H1 (cell line): ENCODE measurements at regions not wholly inside any gene's neighbourhood (a gene's known extent, or its start where the extent isn't known, plus 50 kb on each side); places are given as distances from the start of the nearest gene placed in this dataset.

ENCODE experiments used
- CTCF ChIA-PET: fragments of 300-600 bp; sonication (Branson Sonifier 250); formaldehyde crosslinking; loops from one replicate; lab custom pipeline; 2021; ENCODE audit not compliant: partially characterized antibody; lab: Charles Lee
- POLR2A ChIA-PET: fragments of 300-600 bp; sonication (Branson Sonifier 250); formaldehyde crosslinking; loops from one replicate; lab custom pipeline; 2021; ENCODE audit warnings: inconsistent platforms; ENCODE audit not compliant: partially characterized antibody; lab: Charles Lee
- DNase-seq, 2 experiments: peaks; one replicate each; pipeline versions ENCODE4 v3.0.0 to v3.0.0-alpha.2; 2010 to 2022; ENCODE audit warnings: low spot score in 2 of 2, low read depth in 1 of 2, mixed read lengths in 1 of 2
- FAIRE-seq: peaks from 2 replicates; lab custom pipeline; 2011; peaks lifted over from hg19 to GRCh38; lab: Jason Lieb, UNC
- H2AFZ ChIP-seq: 2 replicates; pipeline ENCODE4 v1.8.1; 2012; ENCODE audit warnings: low read length, inconsistent platforms
- H2AK5ac ChIP-seq: 2 replicates; pipeline ENCODE4 v1.6.1; 2013; ENCODE audit warnings: low read depth, low read length
- H2BK120ac ChIP-seq: replicated peaks from 2 replicates; pipeline ENCODE3; 2013; ENCODE audit warnings: low read depth, low read length, inconsistent platforms
- H2BK12ac ChIP-seq: 2 replicates; pipeline ENCODE4 v1.6.1; 2013; ENCODE audit warnings: low read depth, low read length
- H2BK15ac ChIP-seq: 2 replicates; pipeline ENCODE4 v1.6.1; 2013; ENCODE audit warnings: low read length
- H2BK20ac ChIP-seq: 2 replicates; pipeline ENCODE4 v1.6.1; 2013; ENCODE audit warnings: low read length
- H2BK5ac ChIP-seq: 2 replicates; pipeline ENCODE4 v1.6.1; 2013; ENCODE audit warnings: low read depth, low read length
- H3K14ac ChIP-seq: 2 replicates; pipeline ENCODE4 v1.6.1; 2013; ENCODE audit warnings: inconsistent platforms; ENCODE audit not compliant: insufficient read length
- H3K18ac ChIP-seq: 2 replicates; pipeline ENCODE4 v1.6.1; 2013; ENCODE audit warnings: low read length; ENCODE audit errors: extremely low read depth
- H3K23ac ChIP-seq: 2 replicates; pipeline ENCODE4 v1.6.1; 2013; ENCODE audit warnings: inconsistent platforms; ENCODE audit not compliant: insufficient read length
- H3K23me2 ChIP-seq: 2 replicates; pipeline ENCODE4 v1.6.1; 2013; ENCODE audit warnings: low read depth, low read length
- H3K27ac ChIP-seq: 2 replicates; pipeline ENCODE4 v1.6.1; 2011; ENCODE audit warnings: low read depth, low read length, inconsistent platforms
- H3K27me3 ChIP-seq, 4 experiments: replicated peaks in 1 of 4; 1 replicate in 1 of 4; 2 replicates in 3 of 4; pipeline versions ENCODE4 v1.6.1 to v1.8.1; 2011 to 2013; ENCODE audit warnings: low read length in 3 of 4, mild to moderate bottlenecking in 3 of 4, inconsistent platforms in 2 of 4, mixed read lengths in 2 of 4, moderate library complexity in 1 of 4; ENCODE audit not compliant: control insufficient read depth in 3 of 4, insufficient read depth in 3 of 4; ENCODE audit errors: extremely low read depth in 1 of 4
- H3K36me3 ChIP-seq, 4 experiments: 2 replicates each; pipeline versions ENCODE4 v1.6.1 to v1.8.1; 2011 to 2013; ENCODE audit warnings: mild to moderate bottlenecking in 4 of 4, low read length in 3 of 4, moderate library complexity in 2 of 4, control low read depth in 1 of 4, inconsistent platforms in 1 of 4; ENCODE audit not compliant: insufficient read depth in 4 of 4, control insufficient read depth in 2 of 4
- H3K4ac ChIP-seq: replicated peaks from 2 replicates; pipeline ENCODE3; 2013; ENCODE audit warnings: low read length, low read depth, mixed read lengths, inconsistent platforms; ENCODE audit not compliant: insufficient read length
- H3K4me1 ChIP-seq, 4 experiments: replicated peaks in 1 of 4; 1 replicate in 1 of 4; 2 replicates in 3 of 4; pipeline versions ENCODE4 v1.6.1 to v1.8.1; 2011 to 2013; ENCODE audit warnings: low read length in 3 of 4, inconsistent platforms in 2 of 4, mixed read lengths in 1 of 4; ENCODE audit not compliant: insufficient read depth in 4 of 4, control insufficient read depth in 3 of 4
- H3K4me2 ChIP-seq, 2 experiments: 2 replicates each; pipeline versions ENCODE4 v1.6.1 to v1.8.1; 2011 to 2013; ENCODE audit warnings: low read depth in 2 of 2, low read length in 2 of 2, control low read depth in 1 of 2, inconsistent platforms in 1 of 2, mild to moderate bottlenecking in 1 of 2; ENCODE audit not compliant: insufficient read depth in 1 of 2
- H3K4me3 ChIP-seq, 4 experiments: fragments of 200-600, 300-600 bp in 1 of 4; sonication (generic), shearing (Covaris generic), sonication (Bioruptor Twin) in 1 of 4; 2 replicates each; pipeline versions ENCODE4 v1.5.1 to v1.8.1; 2011 to 2016; ENCODE audit warnings: low read length in 4 of 4, low read depth in 3 of 4, control low read depth in 2 of 4, inconsistent platforms in 2 of 4, mild to moderate bottlenecking in 2 of 4, mixed read lengths in 1 of 4, moderate library complexity in 1 of 4; ENCODE audit not compliant: insufficient read depth in 2 of 4; ENCODE audit errors: extremely low read depth in 1 of 4
- H3K56ac ChIP-seq: replicated peaks from 2 replicates; pipeline ENCODE3; 2013; ENCODE audit warnings: low read depth, mild to moderate bottlenecking, mixed read lengths, low read length, inconsistent platforms; ENCODE audit not compliant: insufficient read length
- H3K79me1 ChIP-seq: 2 replicates; pipeline ENCODE4 v1.6.1; 2013; ENCODE audit warnings: low read depth, low read length, control low read depth
- H3K79me2 ChIP-seq, 2 experiments: 2 replicates each; pipeline versions ENCODE4 v1.6.1 to v1.8.1; 2012 to 2013; ENCODE audit warnings: low read length in 2 of 2, mild to moderate bottlenecking in 2 of 2, inconsistent platforms in 1 of 2; ENCODE audit not compliant: insufficient read depth in 2 of 2, control insufficient read depth in 1 of 2
- H3K9ac ChIP-seq, 4 experiments: replicated peaks in 1 of 4; 1 replicate in 1 of 4; 2 replicates in 3 of 4; pipeline versions ENCODE4 v1.6.1 to v1.8.1; 2011 to 2013; ENCODE audit warnings: low read depth in 3 of 4, low read length in 3 of 4, control low read depth in 2 of 4, mild to moderate bottlenecking in 2 of 4, moderate library complexity in 2 of 4, inconsistent platforms in 1 of 4; ENCODE audit errors: extremely low read depth in 1 of 4
- H3K9me3 ChIP-seq, 2 experiments: 2 replicates each; pipeline versions ENCODE4 v1.6.1 to v1.8.1; 2012 to 2013; ENCODE audit warnings: mild to moderate bottlenecking in 2 of 2, moderate library complexity in 2 of 2, control low read depth in 1 of 2, inconsistent platforms in 1 of 2, low read depth in 1 of 2, low read length in 1 of 2, mixed read lengths in 1 of 2; ENCODE audit not compliant: insufficient read depth in 2 of 2
- H4K20me1 ChIP-seq, 2 experiments: replicated peaks in 1 of 2; 2 replicates each; pipeline versions ENCODE3 to v1.8.1; 2011 to 2013; ENCODE audit warnings: inconsistent platforms in 2 of 2, low read length in 2 of 2, mild to moderate bottlenecking in 1 of 2; ENCODE audit not compliant: insufficient read depth in 2 of 2, control insufficient read depth in 1 of 2
- H4K5ac ChIP-seq: 2 replicates; pipeline ENCODE4 v1.6.1; 2013; ENCODE audit warnings: low read length, low read depth, mixed read lengths, inconsistent platforms; ENCODE audit not compliant: insufficient read length
- H4K8ac ChIP-seq: 2 replicates; pipeline ENCODE4 v1.8.0; 2013; ENCODE audit warnings: mild to moderate bottlenecking, moderate library complexity, low read length, inconsistent platforms; ENCODE audit not compliant: insufficient read depth; ENCODE audit errors: extremely low read depth
- H4K91ac ChIP-seq: replicated peaks from 2 replicates; pipeline ENCODE3; 2013; ENCODE audit warnings: low read length, mixed read lengths, inconsistent platforms; ENCODE audit not compliant: insufficient read length
- BCL11A ChIP-seq, 2 experiments: IDR thresholded peaks; one replicate each; pipeline ENCODE4 v1.6.1; 2011; ENCODE audit warnings: low read depth in 2 of 2, low read length in 2 of 2, mild to moderate bottlenecking in 2 of 2
- CTCF ChIP-seq, 3 experiments: IDR thresholded peaks; 1 replicate in 2 of 3; 2 replicates in 1 of 3; pipeline versions ENCODE4 v1.5.1 to v1.6.1; 2011; ENCODE audit warnings: low read length in 3 of 3, mild to moderate bottlenecking in 3 of 3, inconsistent platforms in 2 of 3, low read depth in 1 of 3, moderate library complexity in 1 of 3; ENCODE audit not compliant: insufficient read depth in 1 of 3; ENCODE audit errors: control extremely low read depth in 1 of 3
- JUN ChIP-seq: IDR thresholded peaks from 2 replicates; pipeline ENCODE4 v1.6.1; 2011; ENCODE audit warnings: low read depth, mild to moderate bottlenecking, improper control_type of control experiment, low read length
- KDM1A ChIP-seq: fragments of 200-600, 300-600 bp; sonication (generic); IDR thresholded peaks from 2 replicates; pipeline ENCODE4 v1.7.1; 2016; ENCODE audit warnings: mild to moderate bottlenecking, low read length, borderline replicate concordance
- MAX ChIP-seq: IDR thresholded peaks from 2 replicates; pipeline ENCODE4 v1.6.1; 2012; ENCODE audit warnings: inconsistent platforms
- PHF8 ChIP-seq: fragments of 200-600 bp; sonication (generic); conservative IDR thresholded peaks from 2 replicates; pipeline ENCODE4 v1.7.1; 2012; ENCODE audit warnings: low read depth, mild to moderate bottlenecking, inconsistent platforms, low read length, moderate library complexity
- SIN3A ChIP-seq, 2 experiments: IDR thresholded peaks in 1 of 2; conservative IDR thresholded peaks in 1 of 2; 2 replicates each; pipeline ENCODE4 v1.6.1; 2011 to 2012; ENCODE audit warnings: low read length in 2 of 2, improper control_type of control experiment in 1 of 2, low read depth in 1 of 2, mild to moderate bottlenecking in 1 of 2
- SIRT6 ChIP-seq: IDR thresholded peaks from one replicate; pipeline ENCODE4 v1.7.1; 2012; ENCODE audit warnings: low read length, inconsistent platforms
- SP1 ChIP-seq: IDR thresholded peaks from 2 replicates; pipeline ENCODE4 v1.6.1; 2011; ENCODE audit warnings: low read depth, low read length
- SUZ12 ChIP-seq: fragments of 200-600 bp; sonication (generic); IDR thresholded peaks from 2 replicates; pipeline ENCODE4 v1.6.1; 2012; ENCODE audit warnings: mild to moderate bottlenecking, inconsistent platforms, low read length, moderate library complexity, mixed read lengths
- TAF7 ChIP-seq: optimal IDR thresholded peaks from 2 replicates; pipeline ENCODE3; 2011; ENCODE audit warnings: low read depth, mild to moderate bottlenecking, inconsistent platforms, low read length, moderate library complexity, borderline replicate concordance
- WGBS, 2 experiments: shearing (Covaris generic) in 1 of 2; methylation state at CpG; one replicate each; pipeline versions ENCODE4 v1.1.6 to v1.1.7; 2013 to 2015; ENCODE audit warnings: low lambda C conversion rate in 2 of 2, mixed read lengths in 2 of 2, inconsistent platforms in 1 of 2, low coverage in 1 of 2, missing lambda C conversion rate in 1 of 2; ENCODE audit not compliant: insufficient replicate concordance in 2 of 2, insufficient coverage in 1 of 2, insufficient read length in 1 of 2; ENCODE audit errors: extremely low coverage in 1 of 2, missing lambda C conversion rate in 1 of 2; 5-methylcytosine and 5-hydroxymethylcytosine counted together

DNA sequence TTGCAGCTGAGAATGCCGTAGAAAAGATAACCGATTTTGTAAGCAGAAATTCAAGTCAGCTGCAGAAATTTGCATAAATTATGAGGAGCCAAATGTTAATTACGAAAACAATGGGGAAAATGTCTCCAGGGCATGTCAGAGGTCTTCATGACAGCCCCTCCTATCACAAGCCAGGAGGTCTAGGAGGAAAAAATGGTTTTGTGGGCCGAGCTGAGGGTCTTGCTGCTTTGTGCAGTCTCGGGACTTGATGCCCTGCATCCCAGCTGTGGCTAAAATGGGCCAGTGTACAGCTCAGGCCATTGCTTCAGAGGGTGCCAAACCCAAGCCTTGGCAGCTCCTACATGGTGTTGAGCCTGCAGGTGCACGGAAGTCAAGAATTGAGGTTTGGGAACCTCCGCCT lies 131.2 kb upstream of the PDE3A start:
- Histone ChIP-seq H4K91ac (no peak overlapping the region), H3K23me2 (no peaks in the 10 kb centered on the region), H3K79me1 (no peaks in the 10 kb centered on the region), H2AFZ (no peak overlapping the region), H3K27me3 (no peaks in the 10 kb centered on the region), H2BK120ac (no peak overlapping the region), H2BK12ac (no peak overlapping the region), H3K4me1 (no peaks in the 10 kb centered on the region), H3K27ac (no peak overlapping the region), H3K4me3 (no peak overlapping the region), H3K18ac (no peak overlapping the region), H4K20me1 (no peaks in the 10 kb centered on the region), H3K23ac (no peak overlapping the region), H4K5ac (no peak overlapping the region), H2BK15ac (no peak overlapping the region), H2AK5ac (no peak overlapping the region), H2BK20ac (no peak overlapping the region), H3K14ac (no peak overlapping the region), H3K56ac (no peak overlapping the region), H3K9ac (no peak overlapping the region), H3K9me3 (peaks cover 5 to 7% of the 10 kb centered on the region in 2 experiments; a peak in 3 of 4 replicates), H4K8ac (no peak overlapping the region), H3K79me2 (no peaks in the 10 kb centered on the region), H2BK5ac (no peak overlapping the region), H3K4me2 (no peak overlapping the region), H3K36me3 (no peaks in the 10 kb centered on the region), H3K4ac (no peak overlapping the region)
- TF ChIP-seq PHF8 = no peak
- no peak for TF ChIP-seq CTCF (IDR thresholded peaks at IDR 0.05; ENCODE audit: control extremely low read depth in 1 of 3, insufficient read depth in 1 of 3, low read depth in 1 of 3, low read length in 3 of 3)
- TF ChIP-seq TAF7 = no peak
- TF ChIP-seq BCL11A (IDR thresholded peaks at IDR 0.05; ENCODE audit: low read depth in 2 of 2, low read length in 2 of 2) = no peak
- no peak for TF ChIP-seq JUN
- TF ChIP-seq SIN3A (conservative IDR thresholded peaks at IDR 0.05 in 1 of 2, IDR thresholded peaks at IDR 0.05 in 1 of 2; ENCODE audit: low read depth in 1 of 2, low read length in 2 of 2) = no peak
- no peak for TF ChIP-seq SUZ12
- no peak for TF ChIP-seq SIRT6
- no peak for TF ChIP-seq MAX
- TF ChIP-seq SP1 = no peak
- no peak for TF ChIP-seq KDM1A
- WGBS, 2 experiments = 93% methylated on average over 7 of the region's 7 CpGs; no CpG with 5 or more reads in 1 of the 2 experiments
- DNase-seq (no peak), FAIRE-seq (no peak)
- ChIA-PET CTCF (no interaction called here), POLR2A (no interaction called here)
